ENCODE measurements at regions not wholly inside any gene's neighbourhood (a gene's known extent, or its start where the extent isn't known, plus 50 kb on each side); places are given as distances from the start of the nearest gene placed in this dataset.
"Not testable (repeated sequence)": the region's sequence is repeated elsewhere in the genome, so short reads cannot be mapped to it uniquely, and the experiment has no call there.

GRCh38 chr1:146510248-146510983, 281.6 kb upstream of the NOTCH2NLA start:
- not testable (repeated sequence) for DNase-seq

- DNase-seq, result not testable (repeated sequence)
These were observed 275.3 kb upstream of the NOTCH2NLA start for GRCh38 chr1:146504121-146504520.

- DNase-seq, result not testable (repeated sequence)
These were observed 258.7 kb upstream of the NOTCH2NLA start for GRCh38 chr1:146487555-146487954.

GRCh38 chr1:146487155-146487554, 258.3 kb upstream of the NOTCH2NLA start:
- DNase-seq, result not testable (repeated sequence)

- peak; percentile 28 to 32 for DNase-seq
These were observed 257.6 kb upstream of the NOTCH2NLA start for GRCh38 chr1:146486300-146487014.

- DNase-seq, result not testable (repeated sequence)
These were observed 255.4 kb upstream of the NOTCH2NLA start for GRCh38 chr1:146484195-146484594.

- DNase-seq, result not testable (repeated sequence)
These were observed 250.4 kb upstream of the NOTCH2NLA start for GRCh38 chr1:146479188-146479587.

- DNase-seq, result peak in 1 of 2 donors; percentile 4
These were observed 249.4 kb upstream of the NOTCH2NLA start for GRCh38 chr1:146478125-146478720.

GRCh38 chr1:146475086-146475485, 246.3 kb upstream of the NOTCH2NLA start:
- not testable (repeated sequence) for DNase-seq

- not testable (repeated sequence) for DNase-seq
These were observed 245.4 kb upstream of the NOTCH2NLA start for GRCh38 chr1:146474216-146474615.

GRCh38 chr1:146472192-146472861, 243.5 kb upstream of the NOTCH2NLA start:
- DNase-seq, result peak; percentile 62 to 63

- not testable (repeated sequence) for DNase-seq
These were observed 231.1 kb upstream of the NOTCH2NLA start for GRCh38 chr1:146459939-146460338.

- DNase-seq, result not testable (repeated sequence)
These were observed 230.5 kb upstream of the NOTCH2NLA start for GRCh38 chr1:146459308-146459707.

- DNase-seq, result not testable (repeated sequence)
These were observed 220.0 kb upstream of the NOTCH2NLA start for GRCh38 chr1:146448877-146449246.

- not testable (repeated sequence) for DNase-seq
These were observed 219.5 kb upstream of the NOTCH2NLA start for GRCh38 chr1:146448212-146448876.

GRCh38 chr1:146443871-146444222, 215.0 kb upstream of the NOTCH2NLA start:
- DNase-seq, result peak in 1 of 2 donors; percentile 14

- not testable (repeated sequence) for DNase-seq
These were observed 214.5 kb upstream of the NOTCH2NLA start for GRCh38 chr1:146443088-146443870.

GRCh38 chr1:146438543-146438942, 209.7 kb upstream of the NOTCH2NLA start:
- not testable (repeated sequence) for DNase-seq

- DNase-seq, result not testable (repeated sequence)
These were observed 187.8 kb upstream of the NOTCH2NLA start for GRCh38 chr1:146416642-146417041.

GRCh38 chr1:146415017-146415416, 186.2 kb upstream of the NOTCH2NLA start:
- not testable (repeated sequence) for DNase-seq

GRCh38 chr1:146413911-146414310, 185.1 kb upstream of the NOTCH2NLA start:
- not testable (repeated sequence) for DNase-seq
